PFSK-1 (cell line): ENCODE measurements at regions not wholly inside any gene's neighbourhood (a gene's known extent, or its start where the extent isn't known, plus 50 kb on each side); places are given as distances from the start of the nearest gene placed in this dataset.

Experiments used
- POLR2AphosphoS5 ChIP-seq: IDR thresholded peaks from 2 replicates; pipeline ENCODE4 v1.6.1; 2012; ENCODE audit warnings: low read depth, mild to moderate bottlenecking, control low read depth, low read length, moderate library complexity
- TAF1 ChIP-seq: IDR thresholded peaks from 2 replicates; pipeline ENCODE4 v1.6.1; 2012; ENCODE audit warnings: low read length, control low read depth, borderline replicate concordance; ENCODE audit not compliant: insufficient read depth
- TF ChIP-seq, protein P1 (sequence below), 2 experiments: IDR thresholded peaks; 2 replicates each; pipeline versions ENCODE4 v1.6.1 to v1.8.0; 2011 to 2012; ENCODE audit warnings: low read depth in 2 of 2, low read length in 2 of 2, control low read depth in 1 of 2, inconsistent platforms in 1 of 2, mild to moderate bottlenecking in 1 of 2, moderate library complexity in 1 of 2; ENCODE audit not compliant: insufficient read depth in 1 of 2

DNA sequence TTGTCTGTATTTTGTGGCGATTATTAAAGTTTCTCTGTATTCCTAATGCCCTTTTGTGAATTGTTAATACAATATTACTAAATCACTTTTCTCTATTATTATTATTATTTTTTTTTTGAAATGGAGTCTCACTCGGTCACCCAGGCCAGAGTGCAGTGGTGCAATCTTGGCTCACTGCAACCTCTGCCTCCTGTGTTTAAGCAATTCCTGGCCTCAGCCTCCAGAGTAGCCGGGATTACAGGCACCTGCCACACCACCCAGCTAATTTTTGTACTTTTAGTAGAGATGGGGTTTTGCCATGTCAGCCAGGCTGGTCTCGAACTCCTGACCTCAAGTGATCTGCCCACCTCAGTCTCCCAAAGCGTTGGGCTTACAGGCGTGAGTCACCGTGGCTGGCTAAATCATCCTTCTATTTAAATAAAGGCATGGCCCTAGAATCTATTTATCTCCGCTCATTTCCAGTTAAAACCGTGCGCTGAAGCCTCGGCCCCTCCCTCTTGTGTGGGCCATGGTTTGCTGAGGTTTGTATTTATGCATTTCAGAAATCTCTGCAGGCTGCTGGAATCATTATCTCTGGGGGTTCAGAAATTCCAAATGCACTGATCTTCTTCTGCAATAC is 1136.4 kb upstream of the TMEM132C start:
- TF ChIP-seq POLR2AphosphoS5 (no peak), TAF1 (no peak)
- TF ChIP-seq, protein P1, sequence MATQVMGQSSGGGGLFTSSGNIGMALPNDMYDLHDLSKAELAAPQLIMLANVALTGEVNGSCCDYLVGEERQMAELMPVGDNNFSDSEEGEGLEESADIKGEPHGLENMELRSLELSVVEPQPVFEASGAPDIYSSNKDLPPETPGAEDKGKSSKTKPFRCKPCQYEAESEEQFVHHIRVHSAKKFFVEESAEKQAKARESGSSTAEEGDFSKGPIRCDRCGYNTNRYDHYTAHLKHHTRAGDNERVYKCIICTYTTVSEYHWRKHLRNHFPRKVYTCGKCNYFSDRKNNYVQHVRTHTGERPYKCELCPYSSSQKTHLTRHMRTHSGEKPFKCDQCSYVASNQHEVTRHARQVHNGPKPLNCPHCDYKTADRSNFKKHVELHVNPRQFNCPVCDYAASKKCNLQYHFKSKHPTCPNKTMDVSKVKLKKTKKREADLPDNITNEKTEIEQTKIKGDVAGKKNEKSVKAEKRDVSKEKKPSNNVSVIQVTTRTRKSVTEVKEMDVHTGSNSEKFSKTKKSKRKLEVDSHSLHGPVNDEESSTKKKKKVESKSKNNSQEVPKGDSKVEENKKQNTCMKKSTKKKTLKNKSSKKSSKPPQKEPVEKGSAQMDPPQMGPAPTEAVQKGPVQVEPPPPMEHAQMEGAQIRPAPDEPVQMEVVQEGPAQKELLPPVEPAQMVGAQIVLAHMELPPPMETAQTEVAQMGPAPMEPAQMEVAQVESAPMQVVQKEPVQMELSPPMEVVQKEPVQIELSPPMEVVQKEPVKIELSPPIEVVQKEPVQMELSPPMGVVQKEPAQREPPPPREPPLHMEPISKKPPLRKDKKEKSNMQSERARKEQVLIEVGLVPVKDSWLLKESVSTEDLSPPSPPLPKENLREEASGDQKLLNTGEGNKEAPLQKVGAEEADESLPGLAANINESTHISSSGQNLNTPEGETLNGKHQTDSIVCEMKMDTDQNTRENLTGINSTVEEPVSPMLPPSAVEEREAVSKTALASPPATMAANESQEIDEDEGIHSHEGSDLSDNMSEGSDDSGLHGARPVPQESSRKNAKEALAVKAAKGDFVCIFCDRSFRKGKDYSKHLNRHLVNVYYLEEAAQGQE (IDR thresholded peaks at IDR 0.05; ENCODE audit: insufficient read depth in 1 of 2, low read depth in 2 of 2, low read length in 2 of 2): no peak
